Stomach (tissue), 4 donors: ENCODE measurements at regions not wholly inside any gene's neighbourhood (a gene's known extent, or its start where the extent isn't known, plus 50 kb on each side); places are given as distances from the start of the nearest gene placed in this dataset.

Experiments
- CTCF ChIP-seq, 7 experiments: fragments of 450-650 bp in 4 of 7; fragments of 200-600 bp in 3 of 7; sonication (generic) in 3 of 7; IDR thresholded peaks; one replicate each; pipeline ENCODE4 v1.5.1; 2016 to 2019; ENCODE audit warnings: antibody characterized with exemption in 7 of 7, control low read depth in 2 of 7, mild to moderate bottlenecking in 1 of 7
- EP300 ChIP-seq: sonication (generic); formaldehyde crosslinking; IDR thresholded peaks from one replicate; pipeline ENCODE4 v1.6.1; 2017; ENCODE audit warnings: antibody characterized with exemption
- POLR2A ChIP-seq, 4 donors: fragments of 450-650 bp; IDR thresholded peaks; one replicate each; pipeline ENCODE4 v1.6.1; 2016; ENCODE audit warnings: antibody characterized with exemption in 4 of 4, control low read depth in 2 of 4, mild to moderate bottlenecking in 1 of 4, moderate library complexity in 1 of 4
- POLR2AphosphoS5 ChIP-seq, 3 donors: sonication (generic); formaldehyde crosslinking; IDR thresholded peaks; one replicate each; pipeline ENCODE4 v1.6.1; 2016; ENCODE audit warnings: antibody characterized with exemption in 3 of 3

DNA sequence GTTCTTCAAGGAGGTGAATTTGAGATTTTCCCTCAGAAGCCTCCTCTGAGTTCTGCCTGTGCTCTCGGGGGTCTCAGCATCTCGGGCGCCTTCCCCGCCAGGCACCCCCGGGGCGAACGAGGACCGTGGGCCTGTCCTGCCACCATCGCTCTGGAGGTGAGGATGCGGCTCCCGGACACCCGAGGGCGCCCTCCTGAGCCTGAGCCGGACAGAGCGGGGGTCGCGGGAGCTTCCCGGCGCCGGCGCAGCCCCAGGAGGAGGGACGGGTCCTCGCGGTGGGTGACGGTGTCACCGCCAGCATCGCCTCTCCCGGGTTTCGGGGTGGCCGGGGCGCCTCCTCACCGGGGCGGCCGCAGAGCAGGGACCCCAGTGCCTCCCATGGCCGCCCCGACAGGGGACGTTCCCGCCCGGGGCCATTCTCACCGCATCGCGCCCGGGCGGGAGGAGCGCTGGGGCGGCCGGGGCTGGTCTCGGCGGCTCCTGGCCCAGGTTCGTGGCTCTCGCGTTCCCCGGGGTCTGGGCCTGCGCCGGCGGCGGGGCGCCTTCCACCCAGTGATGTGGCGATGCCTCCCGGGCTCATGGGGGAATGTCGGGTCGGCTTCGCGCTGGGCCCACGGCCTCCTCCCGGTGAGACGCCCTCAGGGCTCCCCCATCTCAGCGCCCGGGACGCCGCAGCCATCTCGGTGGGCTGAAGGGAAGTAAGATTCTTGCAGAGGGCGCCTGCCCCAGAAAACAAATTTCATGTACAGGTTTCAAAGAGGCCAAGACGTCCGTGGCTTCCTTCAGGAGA is 210.5 kb downstream of the ERMARD start:
- TF ChIP-seq POLR2AphosphoS5 (IDR thresholded peaks at IDR 0.05) (no peak), EP300 (no peak), CTCF (IDR thresholded peaks at IDR 0.05) (peak in 3 of 7 experiments; percentile 32 to 46 (median 45)), POLR2A (IDR thresholded peaks at IDR 0.05) (no peak)
